NOMO-1 treated with DMSO at 0.1 percent for 48 hours (cell line): ENCODE measurements at regions not wholly inside any gene's neighbourhood (a gene's known extent, or its start where the extent isn't known, plus 50 kb on each side); places are given as distances from the start of the nearest gene placed in this dataset.
"Not testable (repeated sequence)": the region's sequence is repeated elsewhere in the genome, so short reads cannot be mapped to it uniquely, and the experiment has no call there.

Experiments
- DNase-seq: peaks from one replicate; lab custom pipeline; 2025; ENCODE audit not compliant: unreplicated experiment; lab: John Stamatoyannopoulos, UW

DNA sequence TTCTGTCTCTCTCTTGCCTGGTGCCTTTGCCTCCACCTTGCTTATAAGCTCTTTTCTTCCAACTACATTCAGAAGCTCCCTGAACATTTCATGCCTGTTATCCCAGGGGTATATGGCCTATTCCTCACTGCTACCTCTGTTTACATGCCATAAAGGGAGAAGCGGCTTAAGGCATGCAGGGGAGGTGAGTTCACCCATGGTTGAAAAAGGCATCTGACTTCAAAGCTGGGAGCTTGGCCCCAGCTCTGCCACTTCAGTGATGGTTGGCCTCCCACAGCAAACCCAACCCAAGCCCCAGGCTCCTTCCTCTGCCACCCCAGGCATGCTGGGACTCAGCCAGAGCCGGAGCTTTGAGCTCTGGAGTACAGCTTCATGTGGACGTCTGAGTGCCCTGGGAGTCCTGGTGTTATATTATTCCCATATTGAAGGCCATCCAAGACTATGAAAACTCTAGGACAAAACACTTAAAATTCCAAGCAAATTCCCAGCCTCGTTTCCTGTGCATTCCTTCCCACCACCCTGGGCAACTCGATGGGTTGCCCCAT lies 468.6 kb upstream of the ZMIZ1 start:
- no peak for DNase-seq

- DNase-seq = no peak
Measured at GRCh38 chr10:78600740-78601139, 468.0 kb upstream of the ZMIZ1 start.

DNA sequence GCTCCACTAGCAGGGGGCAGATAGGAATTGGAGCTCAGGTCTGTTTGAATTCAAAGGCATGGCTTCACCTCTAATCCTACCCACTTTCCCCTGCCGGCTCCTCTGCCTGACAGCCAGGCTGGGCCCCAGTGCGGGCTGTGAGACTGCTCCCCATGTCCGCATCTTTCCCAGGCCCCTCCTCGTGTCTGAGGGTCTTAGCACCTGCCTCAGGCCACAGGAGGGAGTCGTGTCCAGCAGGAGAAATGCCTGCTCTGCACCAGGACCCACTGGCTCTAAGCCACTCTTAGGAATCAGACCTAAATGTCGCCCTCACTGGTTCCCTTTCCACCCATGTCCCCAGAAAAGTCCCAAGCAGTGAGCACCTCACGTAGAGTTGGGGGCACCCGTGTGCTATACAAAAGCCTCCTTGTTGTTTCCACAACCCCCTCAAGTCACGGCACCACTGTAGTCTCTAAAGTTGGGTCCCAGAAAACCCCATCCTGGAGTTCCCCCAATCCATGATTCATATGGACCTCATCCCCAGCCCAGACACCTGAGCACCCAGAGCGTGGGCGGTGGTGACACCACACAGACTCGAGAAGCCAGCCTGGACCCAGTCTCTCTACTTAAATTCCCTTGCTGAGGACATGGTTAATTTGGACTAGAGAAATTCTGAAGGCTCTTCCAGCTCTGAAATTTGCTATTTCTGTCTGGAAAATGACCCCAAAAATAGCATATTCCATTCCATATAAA lies 466.4 kb upstream of the ZMIZ1 start:
- DNase-seq = no peak

DNA sequence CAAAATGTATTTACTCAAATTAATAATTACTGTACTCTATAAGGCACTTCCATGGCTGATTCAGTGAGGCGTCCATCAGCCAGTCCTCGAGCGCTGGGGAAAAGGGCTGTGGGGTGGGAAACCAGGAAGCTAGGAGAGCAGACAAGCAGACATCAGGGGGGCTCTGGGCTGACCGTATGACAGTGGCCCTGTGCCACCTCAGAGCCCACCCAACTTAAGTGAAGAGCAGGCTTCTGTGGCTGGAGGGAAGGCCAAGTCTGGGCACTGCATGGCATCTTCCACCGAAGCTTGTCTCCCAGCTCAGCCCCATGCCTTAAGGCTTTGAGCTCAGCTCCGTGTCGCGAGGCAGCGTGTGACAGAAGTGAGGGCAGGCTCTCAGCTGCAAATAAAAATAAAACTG lies 464.5 kb upstream of the ZMIZ1 start:
- no peak for DNase-seq

- DNase-seq = no peak
Measured at GRCh38 chr10:78604721-78605120, 464.0 kb upstream of the ZMIZ1 start.

DNA sequence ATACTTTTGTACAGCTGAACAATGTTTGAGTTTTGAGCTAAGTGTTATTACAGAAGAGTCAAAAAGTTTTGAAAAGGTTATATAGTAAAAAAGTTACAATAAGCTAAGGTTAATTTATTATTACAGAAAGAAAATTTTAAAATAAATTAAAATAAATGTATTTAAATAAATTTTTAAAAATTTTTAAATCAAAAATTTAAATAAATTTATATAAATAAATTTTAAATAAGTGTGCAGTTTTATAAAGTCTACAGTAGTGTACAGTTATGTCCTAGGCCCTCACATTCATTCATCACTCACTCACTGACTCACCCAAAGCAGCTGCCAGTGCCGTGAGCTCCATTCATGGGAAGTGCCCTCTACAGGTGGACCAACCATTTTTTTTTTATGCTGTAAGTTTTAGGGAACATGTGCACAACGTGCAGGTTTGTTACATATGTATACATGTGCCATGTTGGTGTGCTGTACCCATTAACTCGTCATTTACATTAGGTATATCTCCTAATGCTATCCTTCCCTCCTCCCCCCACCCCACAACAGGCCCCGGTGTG lies 462.9 kb upstream of the ZMIZ1 start:
- DNase-seq = no peak

DNA sequence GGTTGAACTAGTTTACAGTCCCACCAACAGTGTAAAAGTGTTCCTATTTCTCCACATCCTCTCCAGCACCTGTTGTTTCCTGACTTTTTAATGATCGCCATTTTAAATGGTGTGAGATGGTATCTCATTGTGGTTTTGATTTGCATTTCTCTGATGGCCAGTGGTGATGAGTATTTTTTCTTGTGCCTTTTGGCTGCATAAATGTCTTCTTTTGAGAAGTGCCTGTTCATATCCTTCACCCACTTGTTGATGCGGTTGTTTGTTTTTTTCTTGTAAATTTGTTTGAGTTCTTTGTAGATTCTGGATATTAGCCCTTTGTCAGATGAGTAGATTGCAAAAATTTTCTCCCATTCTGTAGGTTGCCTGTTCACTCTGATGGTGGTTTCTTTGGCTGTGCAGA lies 462.0 kb upstream of the ZMIZ1 start:
- DNase-seq = not testable (repeated sequence)

DNA sequence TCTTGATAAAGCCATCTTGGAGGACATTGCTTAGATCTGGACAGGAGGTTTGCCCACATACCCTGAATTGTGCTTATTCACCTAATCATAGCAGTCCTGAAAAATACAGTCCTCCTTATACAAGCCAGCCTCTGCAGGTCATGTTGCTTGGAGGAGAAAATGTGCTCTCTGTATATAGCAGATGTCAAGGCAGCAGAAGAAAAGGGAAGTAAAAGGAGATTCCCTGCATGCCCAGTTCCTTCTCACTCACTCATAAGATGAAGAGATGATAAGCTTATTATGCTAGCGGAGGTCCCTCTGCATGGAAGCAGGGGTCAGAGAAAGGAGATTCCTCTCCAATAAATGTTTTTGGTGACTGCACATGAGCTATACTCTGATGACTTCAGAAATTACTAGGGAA lies 458.8 kb upstream of the ZMIZ1 start:
- no peak for DNase-seq

- no peak for DNase-seq
Measured at GRCh38 chr10:78613132-78613531, 455.6 kb upstream of the ZMIZ1 start.

DNA sequence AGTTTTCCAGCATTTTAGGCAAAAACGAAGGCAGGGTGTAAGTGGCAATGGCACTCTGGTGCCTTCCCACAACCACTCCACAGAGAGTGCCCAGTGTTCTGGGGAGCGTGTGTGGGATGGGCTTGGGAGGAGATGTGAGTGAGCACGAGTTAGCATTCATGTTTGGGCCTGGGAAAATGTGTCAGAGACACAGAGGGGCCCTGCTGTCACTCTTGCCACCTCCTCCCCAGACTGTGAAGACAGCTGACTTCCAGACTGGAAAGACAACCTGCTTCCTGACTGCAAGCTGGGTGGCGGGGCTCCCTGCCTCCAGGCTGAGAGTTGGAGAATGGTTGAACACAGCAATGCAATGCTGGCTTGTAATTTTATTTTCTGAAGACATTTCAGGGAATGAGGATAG lies 454.5 kb upstream of the ZMIZ1 start:
- no peak for DNase-seq

DNA sequence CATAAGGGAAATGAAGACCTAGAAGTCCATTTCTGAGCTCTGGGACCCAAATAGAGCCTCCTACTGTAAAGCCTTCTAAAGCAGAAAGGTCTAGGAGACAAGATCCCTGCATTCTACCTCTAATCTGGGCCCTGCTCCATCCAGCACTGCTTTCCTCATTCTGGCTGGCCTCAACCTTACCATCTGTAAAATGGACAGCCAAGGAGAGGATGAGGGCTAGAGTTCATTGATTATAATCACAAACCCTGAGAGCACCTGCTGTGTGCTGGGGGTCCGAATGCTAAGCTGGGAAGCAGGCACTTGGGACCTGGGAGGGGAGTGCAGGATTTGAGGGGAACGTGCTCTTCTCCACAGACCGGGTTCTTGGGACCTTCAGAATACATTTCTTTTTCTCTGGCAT lies 454.0 kb upstream of the ZMIZ1 start:
- DNase-seq = no peak

DNA sequence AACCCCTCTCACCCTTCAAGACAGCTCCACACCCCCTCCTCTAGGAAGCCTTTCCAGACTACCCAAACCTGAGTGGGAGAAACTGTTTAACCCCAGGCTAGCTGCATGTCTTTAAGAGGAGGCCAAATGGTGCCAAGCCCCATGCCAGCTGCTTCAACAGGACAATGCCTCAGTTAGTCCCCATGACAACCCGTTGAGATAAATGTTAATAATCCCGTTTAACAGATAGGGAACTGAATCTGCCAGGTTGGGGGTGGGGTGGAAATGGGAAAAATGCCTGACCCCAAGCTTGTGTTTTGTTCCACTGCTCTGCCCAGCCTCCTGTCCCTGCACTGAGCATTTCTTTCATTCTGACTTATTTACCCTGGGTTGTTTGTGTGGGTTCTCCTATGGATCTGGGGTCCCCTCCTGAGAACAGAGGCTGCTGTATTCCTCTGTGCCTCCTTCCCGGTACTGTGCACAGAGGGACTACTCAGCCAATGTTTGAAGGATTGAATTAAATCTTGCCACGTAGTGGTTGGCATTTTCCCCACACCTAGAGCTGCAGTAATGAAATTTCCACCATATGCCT lies 452.6 kb upstream of the ZMIZ1 start:
- no peak for DNase-seq

DNA sequence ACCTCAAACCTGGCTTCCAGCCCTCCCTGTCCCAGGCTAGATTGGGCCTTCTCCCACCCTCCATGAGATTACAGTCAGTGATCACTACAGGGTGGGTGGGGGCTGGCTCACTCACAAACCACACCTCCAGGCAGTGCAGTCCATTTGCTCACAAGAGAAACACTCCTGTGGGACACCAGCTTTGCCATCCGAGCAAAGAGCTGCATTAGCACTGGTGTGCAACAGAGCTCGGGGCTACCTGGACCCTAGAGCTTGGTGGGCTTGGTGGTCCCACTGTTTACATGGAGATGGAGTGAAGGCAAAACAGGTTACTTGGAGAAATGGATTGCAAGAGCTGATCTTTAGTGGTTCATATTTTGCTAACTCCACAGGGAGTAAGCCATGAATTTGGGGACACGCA lies 451.7 kb upstream of the ZMIZ1 start:
- no peak for DNase-seq

DNA sequence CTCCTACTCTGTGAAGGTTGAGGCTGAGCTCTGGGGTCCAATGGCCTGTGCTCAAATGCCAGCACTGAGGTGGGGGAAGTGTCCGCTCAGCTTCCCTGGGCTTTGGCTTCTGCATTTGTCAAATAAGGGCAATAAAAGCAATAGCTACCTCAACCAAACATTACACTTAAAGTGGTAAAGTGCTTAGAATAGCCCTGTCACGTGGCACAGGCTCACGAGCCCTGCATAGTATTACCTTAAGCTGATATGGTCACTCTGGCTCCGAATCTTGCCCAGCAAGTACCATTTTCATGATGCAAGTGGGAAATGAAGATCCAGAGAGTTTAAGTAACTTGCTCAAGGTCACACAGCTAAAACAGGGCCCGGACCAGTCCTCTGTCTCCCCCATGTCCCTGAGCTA lies 451.1 kb upstream of the ZMIZ1 start:
- DNase-seq = no peak

DNA sequence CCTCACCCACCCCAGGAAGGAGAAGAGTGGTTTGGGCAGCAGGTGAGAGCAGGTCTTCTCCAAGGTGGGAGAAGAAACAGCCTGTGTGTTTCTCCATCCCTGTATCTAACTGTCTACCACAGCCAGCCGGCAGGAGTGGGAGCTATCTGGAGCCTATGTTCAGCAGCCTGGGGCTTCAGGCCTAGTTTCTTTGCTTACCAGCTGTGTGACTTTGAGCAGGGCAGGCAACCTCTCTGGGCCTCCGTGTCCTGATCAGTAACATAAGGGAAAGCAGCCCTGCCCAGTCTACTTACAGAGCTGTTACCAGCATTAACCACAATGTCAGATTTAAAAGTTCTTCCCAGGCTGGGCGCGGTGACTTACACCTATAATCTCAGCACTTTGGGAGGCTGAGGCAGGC lies 450.7 kb upstream of the ZMIZ1 start:
- DNase-seq = no peak

DNA sequence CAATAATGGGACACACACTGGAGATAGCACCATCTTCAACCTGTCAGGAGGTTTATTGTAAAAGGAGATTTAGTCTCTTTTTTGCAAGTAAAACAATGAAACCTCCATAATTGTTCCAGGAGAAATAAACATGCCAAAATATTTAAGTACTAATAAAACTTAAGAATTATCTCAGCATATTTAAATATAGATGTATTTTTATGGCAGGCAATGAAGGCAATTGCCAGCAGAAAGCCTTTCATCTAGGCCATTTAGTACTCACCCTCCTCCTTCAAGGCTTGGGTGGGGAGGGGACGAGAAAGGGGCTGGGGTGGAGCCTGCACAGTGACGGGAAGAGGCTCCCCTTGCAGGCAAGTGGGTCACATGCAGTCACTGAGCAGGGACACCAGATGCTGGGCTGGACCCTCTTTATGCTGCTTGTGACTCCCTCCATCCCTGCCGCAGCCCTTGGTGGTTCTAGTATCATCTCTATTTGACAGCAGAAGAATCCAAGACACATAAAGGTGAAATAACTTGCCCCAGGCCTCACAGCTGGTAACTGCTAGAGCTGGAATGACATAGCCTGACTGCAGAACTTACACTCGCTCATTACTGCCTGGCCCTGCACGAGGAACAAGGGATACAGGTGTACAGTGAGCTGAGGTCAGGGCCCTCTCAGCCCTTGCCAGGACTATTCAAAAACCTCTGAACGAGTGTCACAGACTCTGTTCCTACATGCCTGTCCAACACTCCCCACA lies 449.5 kb upstream of the ZMIZ1 start:
- peak; percentile 5 for DNase-seq

DNA sequence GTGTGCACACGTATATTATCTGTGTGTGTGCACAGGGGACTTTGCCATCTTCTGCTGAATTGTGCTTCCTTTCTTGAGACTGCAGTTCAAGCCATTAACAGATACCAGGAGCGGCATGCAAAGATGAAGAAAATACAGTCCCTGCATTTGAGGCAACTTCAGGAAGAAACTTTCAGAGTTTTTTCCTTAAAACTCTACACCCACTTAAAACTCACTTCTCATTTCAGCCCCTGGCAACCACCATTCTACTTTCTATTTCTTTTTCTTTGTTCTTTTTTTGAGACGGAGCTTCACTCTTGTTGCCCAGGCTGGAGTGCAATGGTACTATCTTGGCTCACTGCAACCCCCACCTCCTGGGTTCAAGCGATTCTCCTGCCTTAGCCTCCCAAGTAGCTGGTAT lies 448.9 kb upstream of the ZMIZ1 start:
- DNase-seq = no peak

- no peak for DNase-seq
Measured at GRCh38 chr10:78620985-78621799, 447.6 kb upstream of the ZMIZ1 start.

DNA sequence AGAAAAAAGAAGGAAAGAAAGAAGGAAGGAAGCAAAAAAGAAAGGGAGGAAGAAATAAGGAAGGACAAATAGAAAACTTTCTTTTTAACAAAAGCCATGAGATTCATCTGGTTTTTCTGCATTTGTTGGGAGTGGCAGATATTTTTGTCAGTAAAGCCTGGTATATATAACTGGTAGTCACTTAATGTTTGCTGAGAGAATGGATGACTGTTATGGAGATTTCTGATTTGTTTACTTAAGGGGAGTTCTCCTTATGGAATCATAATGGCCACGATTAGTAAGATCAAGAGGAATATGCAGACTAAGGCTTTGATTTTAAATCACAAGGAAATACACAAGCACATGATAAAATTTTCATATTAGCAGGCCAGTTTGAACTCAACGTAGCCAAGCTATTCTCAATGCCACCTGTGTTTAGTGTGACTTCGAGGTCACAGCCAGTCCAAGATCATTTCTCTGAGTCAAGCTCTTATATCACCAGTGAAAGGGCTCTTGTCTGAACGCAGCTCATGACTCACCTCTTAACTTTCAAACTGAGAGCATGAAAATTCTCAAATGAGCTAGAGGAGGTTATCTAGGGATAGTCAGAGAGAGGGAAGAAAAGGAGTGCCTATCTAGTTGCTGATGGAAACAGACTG lies 445.1 kb upstream of the ZMIZ1 start:
- DNase-seq = no peak

DNA sequence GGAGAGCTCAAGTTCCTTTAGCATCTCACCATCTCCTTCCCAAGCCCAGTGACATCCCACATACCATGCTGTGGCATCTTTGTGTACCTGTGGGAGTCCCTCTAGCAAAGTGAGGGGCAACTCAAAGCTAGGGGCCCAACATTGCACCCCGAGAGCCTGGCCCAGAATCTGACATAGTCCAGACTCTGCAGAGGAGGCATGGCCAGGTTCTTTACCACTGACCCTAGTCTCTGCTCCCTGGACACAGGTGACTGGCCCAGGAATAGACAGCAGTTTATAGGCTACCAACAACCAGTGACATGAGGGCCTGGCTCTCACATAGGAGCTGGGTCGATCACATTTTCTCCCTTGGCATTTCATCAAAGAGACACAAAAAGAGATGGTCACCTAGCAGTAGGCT lies 444.0 kb upstream of the ZMIZ1 start:
- no peak for DNase-seq

DNA sequence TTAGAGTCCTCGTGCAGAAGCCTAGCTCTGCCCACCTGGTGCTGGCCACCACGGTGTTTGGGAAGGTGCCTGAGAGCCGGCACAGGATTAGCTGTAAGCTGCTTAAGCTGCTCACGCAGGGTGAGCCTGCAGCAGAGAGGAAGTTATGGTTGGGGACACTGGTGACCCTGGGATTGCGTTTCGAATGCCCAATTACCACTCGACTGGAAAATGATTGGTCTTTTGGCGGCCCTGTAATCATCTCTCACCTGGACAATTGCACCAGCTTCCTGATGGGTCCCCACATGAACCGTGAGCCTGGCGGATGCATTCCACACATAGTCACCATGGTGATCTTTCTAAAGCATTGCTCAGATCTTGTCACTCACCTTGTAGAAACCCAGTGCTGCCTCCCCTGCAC lies 442.3 kb upstream of the ZMIZ1 start:
- DNase-seq = no peak
